DMS 273 (cell line): ENCODE measurements at regions not wholly inside any gene's neighbourhood (a gene's known extent, or its start where the extent isn't known, plus 50 kb on each side); places are given as distances from the start of the nearest gene placed in this dataset.
"Not testable (repeated sequence)": the region's sequence is repeated elsewhere in the genome, so short reads cannot be mapped to it uniquely, and the experiment has no call there.

ENCODE experiments used
- DNase-seq: peaks from one replicate; lab custom pipeline; 2025; ENCODE audit not compliant: unreplicated experiment; lab: John Stamatoyannopoulos, UW

DNA sequence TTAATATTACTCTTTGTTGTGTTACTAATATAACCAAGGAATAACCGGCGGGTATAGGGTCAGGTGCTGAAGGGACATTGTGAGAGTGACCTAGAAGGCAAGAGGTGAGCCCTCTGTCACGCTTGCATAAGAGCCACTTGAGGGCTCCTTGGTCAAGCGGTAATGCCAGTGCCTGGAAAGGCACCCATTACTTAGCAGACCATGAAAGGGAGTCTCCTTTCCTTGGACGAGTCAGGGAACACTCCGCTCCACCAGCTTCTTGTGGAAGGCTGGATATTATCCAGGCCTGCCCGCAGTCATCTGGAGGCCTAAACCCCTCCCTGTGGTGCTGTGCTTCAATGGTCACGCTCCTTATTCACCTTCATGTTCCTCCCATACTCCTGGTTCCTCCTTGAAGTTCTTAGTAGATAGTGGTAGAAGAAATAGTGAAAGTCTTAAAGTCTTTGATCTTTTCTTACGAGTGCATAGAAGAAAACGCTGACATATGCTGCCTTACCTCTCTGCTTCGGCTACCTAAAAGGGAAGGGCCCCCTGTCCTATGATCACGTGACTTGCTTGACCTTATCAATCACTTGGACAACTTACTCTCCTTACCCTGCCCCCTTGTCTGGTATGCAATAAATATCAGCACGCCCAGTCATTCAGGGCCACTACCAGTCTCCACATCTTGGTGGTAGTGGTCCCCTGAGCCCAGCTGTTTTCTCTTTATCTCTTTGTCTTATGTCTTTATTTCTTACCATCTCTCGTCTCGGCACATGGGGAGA lies 59.6 kb upstream of the DMRTB1 start:
- DNase-seq, result not testable (repeated sequence)

DNA sequence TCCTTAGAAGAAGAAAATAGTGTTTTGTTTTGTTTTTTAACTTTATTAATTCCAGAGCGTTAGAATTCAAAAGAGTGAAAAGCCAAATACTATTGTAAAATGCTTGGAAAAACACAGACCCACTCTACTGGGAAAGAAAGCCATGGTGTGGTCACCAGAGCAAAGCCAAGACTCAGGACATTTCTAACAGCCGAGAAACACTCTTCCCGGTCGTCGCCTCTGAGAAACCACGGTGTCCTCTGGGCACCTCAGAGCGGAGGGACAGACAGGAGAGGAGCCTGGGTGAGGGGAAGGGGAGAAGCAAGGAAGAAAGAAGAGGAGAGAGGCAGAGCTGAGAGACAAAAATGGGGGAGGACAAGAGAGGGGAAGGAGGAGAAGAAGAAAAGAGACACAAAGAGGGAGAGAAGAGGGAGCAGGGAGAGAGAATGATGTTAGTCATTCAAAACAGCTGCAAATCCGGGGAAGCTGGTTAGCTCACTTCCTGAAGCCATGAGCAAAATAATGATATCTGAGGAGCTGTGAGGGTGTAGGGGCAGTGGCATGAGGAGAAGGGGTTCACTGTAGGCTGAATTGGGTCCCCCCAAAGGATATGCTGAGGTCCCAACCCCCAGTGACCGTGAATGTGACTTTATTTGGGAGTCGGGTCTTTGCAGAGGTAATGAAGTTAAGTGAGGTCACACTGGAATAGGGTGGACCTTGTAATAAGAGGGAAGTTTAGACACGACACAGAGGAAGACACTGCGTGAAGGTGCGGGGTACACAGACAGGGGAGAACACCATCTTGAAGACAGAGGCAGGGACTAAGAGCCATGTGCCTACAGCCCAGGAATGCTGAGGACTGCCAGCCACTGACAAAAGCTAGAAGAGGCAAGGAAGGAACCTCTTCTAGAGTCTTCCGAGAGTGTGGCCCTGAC lies 58.2 kb upstream of the DMRTB1 start:
- no peak for DNase-seq

DNA sequence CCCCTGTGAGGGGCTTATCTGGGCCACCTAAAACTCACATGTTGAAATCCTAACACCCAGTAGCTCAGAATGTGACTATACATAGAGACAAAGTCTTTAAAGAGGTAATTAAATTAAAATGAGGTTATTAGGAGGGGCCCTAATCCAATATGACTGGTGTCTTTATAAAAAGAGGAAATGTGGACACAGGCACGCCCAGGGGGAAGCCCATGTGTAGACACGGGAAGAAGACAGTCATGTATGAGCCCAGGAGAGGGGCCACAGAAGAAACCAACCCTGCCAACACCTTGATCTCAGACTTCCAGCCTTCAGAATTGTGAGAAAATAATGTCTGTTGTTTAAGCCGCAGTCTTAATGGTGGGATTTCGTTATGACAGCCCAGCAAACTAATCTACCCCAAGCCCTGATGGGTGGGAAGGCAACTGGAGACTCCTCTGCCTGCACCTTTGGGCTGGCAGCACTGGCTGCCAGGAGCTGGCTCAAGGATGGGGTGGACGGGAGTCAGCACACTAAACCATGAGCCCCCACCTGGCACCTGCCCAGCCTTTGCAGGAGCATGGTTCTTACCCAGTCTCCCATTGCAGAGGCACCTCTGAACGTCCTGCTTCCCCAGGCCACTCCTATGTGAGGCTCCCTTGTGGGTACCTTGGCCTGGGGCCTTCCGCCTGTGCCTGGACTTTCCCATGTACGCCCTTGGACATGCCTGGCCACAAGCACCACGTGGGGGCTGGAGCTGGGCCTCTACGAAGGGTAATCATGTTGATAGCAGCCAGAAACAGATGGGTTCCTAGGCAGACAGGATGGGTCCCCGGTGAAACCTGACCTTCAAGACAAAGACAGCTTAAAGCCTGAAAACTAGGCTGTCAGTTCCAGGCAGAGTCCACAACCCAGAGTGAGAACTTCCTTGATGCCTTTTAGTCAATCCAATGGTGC lies 57.1 kb upstream of the DMRTB1 start:
- no peak for DNase-seq

DNA sequence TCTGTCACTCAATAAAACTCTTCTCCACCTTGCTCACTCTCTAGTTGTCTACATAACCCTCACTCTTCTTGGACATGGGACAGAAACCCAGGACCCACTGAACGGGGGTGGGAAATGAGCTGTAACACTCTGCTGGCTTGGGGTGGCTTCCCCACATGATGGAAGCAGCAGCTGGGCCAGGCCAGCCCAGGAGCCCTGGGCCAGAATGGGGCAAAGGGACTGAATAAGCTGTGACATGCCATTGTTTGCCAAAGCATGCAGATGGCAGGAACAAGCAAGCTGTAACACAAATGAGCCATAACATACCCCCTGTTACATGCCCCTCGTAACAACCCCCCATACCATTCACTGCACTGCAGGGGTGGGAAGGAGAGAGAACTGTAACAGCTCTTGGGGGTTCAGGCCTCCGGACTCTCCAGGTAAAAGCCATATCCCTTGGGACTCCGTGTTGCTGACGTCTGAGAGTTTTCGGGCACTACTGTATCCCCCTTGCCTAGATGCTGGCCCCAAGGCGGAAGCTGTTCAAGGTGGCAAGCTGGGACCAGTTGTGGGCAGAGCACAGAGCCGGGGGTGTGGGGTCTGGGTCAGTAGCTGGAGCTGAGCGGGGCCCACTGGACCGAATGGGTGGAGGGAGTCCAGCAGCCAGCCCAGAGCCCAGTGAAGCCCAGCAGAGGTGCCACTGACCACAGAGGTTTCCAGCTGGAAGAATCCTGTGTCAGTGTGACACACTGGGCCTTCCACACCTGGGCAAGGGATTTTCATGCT lies 56.1 kb upstream of the DMRTB1 start:
- DNase-seq, result no peak

GRCh38 chr1:53405737-53406136 lies 53.5 kb upstream of the DMRTB1 start:
- no peak for DNase-seq

DNA sequence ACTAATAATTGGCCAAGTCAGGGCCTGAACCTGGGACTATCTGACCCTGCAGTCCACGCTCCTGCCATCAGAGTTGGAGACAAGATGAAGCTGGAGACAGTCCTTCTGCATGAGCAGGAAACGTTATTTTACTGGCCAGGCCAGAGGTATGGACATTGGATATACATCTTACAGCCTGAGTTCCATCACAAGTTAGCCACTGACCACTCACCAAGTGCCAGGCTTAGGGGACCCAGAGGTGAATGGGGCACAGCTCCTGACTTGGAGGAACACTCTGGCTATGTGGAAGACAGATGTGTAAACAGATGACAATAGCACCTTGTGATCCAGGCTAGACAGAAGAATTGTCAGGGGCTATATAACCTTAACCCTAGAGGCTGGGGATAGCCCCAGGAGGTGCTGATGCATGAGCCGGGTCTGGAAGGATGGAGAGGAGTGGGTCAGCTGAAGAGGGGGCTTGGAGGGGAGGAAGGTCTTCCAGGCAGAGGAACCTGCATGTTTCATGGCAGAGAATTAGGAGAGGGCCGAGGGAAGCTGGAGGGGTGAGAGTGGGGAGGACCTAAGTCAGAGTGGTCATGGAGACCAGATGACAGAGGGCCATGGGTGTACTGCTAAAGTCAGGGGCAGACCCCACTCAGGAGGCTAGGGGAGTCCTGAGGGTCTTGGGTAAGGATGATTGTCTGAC lies 52.5 kb upstream of the DMRTB1 start:
- no peak for DNase-seq

DNA sequence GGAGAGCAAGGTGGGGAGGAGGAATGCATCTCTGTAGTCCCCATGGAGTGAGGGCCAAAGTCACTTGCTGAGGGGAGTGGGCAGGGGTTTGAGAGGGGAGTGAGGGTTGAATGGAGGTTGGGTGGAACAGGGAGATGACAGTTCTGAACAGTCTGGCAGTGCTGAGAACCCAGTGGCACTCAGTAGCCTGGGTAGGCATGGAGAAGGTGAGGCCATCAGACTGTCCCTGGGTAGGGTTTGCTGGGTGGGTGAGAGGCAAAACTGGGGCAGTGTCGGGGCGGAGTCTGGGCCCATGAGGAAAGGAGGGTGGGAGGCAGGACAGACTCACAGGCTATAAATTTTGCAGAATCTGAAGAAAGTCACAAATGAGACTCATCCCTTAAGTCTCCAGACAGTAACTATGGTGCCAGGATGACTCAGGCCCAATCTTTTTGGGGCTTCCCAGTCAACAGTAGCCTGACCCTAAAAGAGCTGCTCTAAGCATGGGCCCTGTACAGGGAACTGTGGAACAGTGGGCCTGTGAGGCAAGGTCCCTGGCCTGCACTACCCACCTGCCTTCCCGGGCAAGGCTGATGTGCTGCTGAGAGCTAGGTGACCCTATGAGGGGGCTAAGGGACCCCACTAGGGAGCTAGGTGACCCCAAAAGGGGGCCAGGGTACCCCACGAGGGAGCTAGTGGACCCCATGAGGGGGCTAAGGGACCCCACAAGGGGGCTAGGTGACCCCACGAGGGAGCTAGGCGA lies 51.0 kb upstream of the DMRTB1 start:
- DNase-seq, result no peak

GRCh38 chr1:53408755-53409129 lies 50.5 kb upstream of the DMRTB1 start:
- DNase-seq, result no peak

DNA sequence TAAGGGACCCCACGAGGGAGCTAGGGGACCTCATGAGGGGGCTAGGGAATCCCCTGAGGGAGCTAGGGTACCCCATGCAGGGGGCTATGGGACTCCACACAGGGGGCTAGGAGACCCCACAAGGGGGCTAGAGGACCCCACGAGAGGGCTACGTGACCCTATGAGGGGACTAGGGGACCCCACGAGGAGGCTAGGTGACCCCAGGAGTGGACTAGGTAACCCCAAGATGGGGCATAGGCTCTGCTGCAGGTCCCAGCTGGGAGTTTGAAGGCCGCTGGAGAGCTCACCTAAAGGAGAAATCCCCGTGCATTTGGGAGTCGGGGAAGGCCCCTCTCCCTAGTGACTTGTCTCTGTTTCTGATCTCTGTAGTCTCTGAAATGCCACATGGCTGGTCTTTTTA lies 50.0 kb upstream of the DMRTB1 start:
- no peak for DNase-seq
